Right ventricle myocardium superior (tissue), 1 donor: ENCODE measurements at regions not wholly inside any gene's neighbourhood (a gene's known extent, or its start where the extent isn't known, plus 50 kb on each side); places are given as distances from the start of the nearest gene placed in this dataset.
"Not testable (repeated sequence)": the region's sequence is repeated elsewhere in the genome, so short reads cannot be mapped to it uniquely, and the experiment has no call there.

ENCODE experiments used
- ATAC-seq: fragments of 200-7000 bp; cut with Tn5 transposase; one replicate; pipeline ENCODE4 v1.9.1; 2020; ENCODE audit warnings: mild to moderate bottlenecking; ENCODE audit not compliant: poor library complexity
- DNase-seq: peaks from one replicate; pipeline ENCODE4 v3.0.0-alpha.2; 2020
- intact Hi-C: fragments of 100-400 bp; cut with DNase I; formaldehyde crosslinking; loops from one replicate; pipeline ENCODE4 v1.11.2; 2022
- donor health status: DM: no; HTN: yes; CAD: no; lungs with severe emphysema.

GRCh38 chr6:103496588-103496987 lies 1363.1 kb downstream of the HACE1 start:
- intact Hi-C loops, DNase-seq, ATAC-seq: not testable (repeated sequence)

GRCh38 chr6:103456652-103457051 lies 1403.1 kb downstream of the HACE1 start:
- DNase-seq (no peak), ATAC-seq (no peak)
- intact Hi-C loops: no loop called here

- DNase-seq: no peak
- intact Hi-C loops: no loop called here
- no peak for ATAC-seq
These were observed 1404.4 kb downstream of the HACE1 start for GRCh38 chr6:103455275-103455674.

GRCh38 chr6:103409475-103409874 lies 1450.2 kb downstream of the HACE1 start:
- intact Hi-C loops: no loop called here
- DNase-seq (no peak), ATAC-seq (no peak)

GRCh38 chr6:103405321-103405720 lies 1454.4 kb downstream of the HACE1 start:
- ATAC-seq (no peak), DNase-seq (no peak)
- intact Hi-C loops: no loop called here

GRCh38 chr6:103404799-103405198 lies 1454.9 kb downstream of the HACE1 start:
- intact Hi-C loops: no loop called here
- DNase-seq: no peak

GRCh38 chr6:103396768-103397167 lies 1463.0 kb downstream of the HACE1 start:
- no peak for DNase-seq
- ATAC-seq: no peak

More at GRCh38 chr6:103404799-103405198, 1454.9 kb downstream of the HACE1 start:
- no peak for ATAC-seq

GRCh38 chr6:103379272-103379671 lies 1480.4 kb downstream of the HACE1 start:
- ATAC-seq (no peak), DNase-seq (no peak)
- intact Hi-C loops: no loop called here

More at GRCh38 chr6:103396768-103397167, 1463.0 kb downstream of the HACE1 start:
- intact Hi-C loops: no loop called here

- no peak for DNase-seq
- no peak for ATAC-seq
- intact Hi-C loops: no loop called here
These were observed 1492.5 kb downstream of the HACE1 start for GRCh38 chr6:103367212-103367611.

GRCh38 chr6:103356531-103356930 lies 1503.2 kb downstream of the HACE1 start:
- no peak for ATAC-seq
- no peak for DNase-seq

GRCh38 chr6:103344554-103345163 lies 1515.1 kb downstream of the HACE1 start:
- intact Hi-C loops: no loop called here
- DNase-seq: no peak
- ATAC-seq: no peak

More at GRCh38 chr6:103356531-103356930, 1503.2 kb downstream of the HACE1 start:
- intact Hi-C loops: no loop called here

- intact Hi-C loops: no loop called here
- DNase-seq (no peak), ATAC-seq (no peak)
These were observed 1524.3 kb downstream of the HACE1 start for GRCh38 chr6:103335412-103335811.

- no peak for DNase-seq
- no peak for ATAC-seq
- intact Hi-C loops: no loop called here
These were observed 1532.7 kb downstream of the HACE1 start for GRCh38 chr6:103326760-103327757.

- intact Hi-C loops: no loop called here
- DNase-seq (no peak), ATAC-seq (no peak)
These were observed 1546.3 kb downstream of the HACE1 start for GRCh38 chr6:103313432-103313831.

- ATAC-seq, DNase-seq, intact Hi-C loops: not testable (repeated sequence)
These were observed 1565.3 kb downstream of the HACE1 start for GRCh38 chr6:103294376-103294775.

GRCh38 chr6:103284835-103285234 lies 1574.9 kb downstream of the HACE1 start:
- ATAC-seq (no peak), DNase-seq (no peak)
- intact Hi-C loops: no loop called here

- no peak for DNase-seq
- no peak for ATAC-seq
- intact Hi-C loops: no loop called here
These were observed 1579.3 kb downstream of the HACE1 start for GRCh38 chr6:103280417-103280816.

- no peak for DNase-seq
- intact Hi-C loops: no loop called here
- no peak for ATAC-seq
These were observed 1581.8 kb downstream of the HACE1 start for GRCh38 chr6:103277936-103278335.

GRCh38 chr6:103273048-103273447 lies 1586.7 kb downstream of the HACE1 start:
- DNase-seq (no peak), ATAC-seq (no peak)
- intact Hi-C loops: loop anchor here (2.0 kb wide), 1 partner anchor 424 kb away; no protein-coding TSS in a partner anchor

- DNase-seq (no peak), ATAC-seq (no peak)
- intact Hi-C loops: no loop called here
These were observed 1590.1 kb downstream of the HACE1 start for GRCh38 chr6:103269581-103269980.
